ENCODE measurements at regions not wholly inside any gene's neighbourhood (a gene's known extent, or its start where the extent isn't known, plus 50 kb on each side); places are given as distances from the start of the nearest gene placed in this dataset.

- intact Hi-C loops (cut with micrococcal nuclease; ENCODE audit: unreplicated experiment) = no loop called here
- no TSS peak for BruUV-seq (replicated peaks)
- Histone ChIP-seq H3K36me3 (ENCODE audit: insufficient read depth, low read length) (no peaks in the 10 kb centered on the region), H3K4me3 (ENCODE audit: low read depth, low read length, poor library complexity, severe bottlenecking) (no peak overlapping the region), H3K79me2 (ENCODE audit: insufficient read depth, low read depth, low read length) (no peaks in the 10 kb centered on the region), H2AFZ (ENCODE audit: low read length) (no peak overlapping the region), H3K4me1 (ENCODE audit: insufficient read depth, low read length, poor library complexity, severe bottlenecking) (no peaks in the 10 kb centered on the region), H3K9me2 (ENCODE audit: insufficient read depth, low read length) (no peaks in the 10 kb centered on the region), H3K9me3 (ENCODE audit: low read length) (no peaks in the 10 kb centered on the region), H3K27ac (ENCODE audit: low read depth, low read length, poor library complexity, severe bottlenecking) (no peak overlapping the region), H3K4me2 (ENCODE audit: low read length) (no peak overlapping the region), H4K20me1 (ENCODE audit: insufficient read depth, low read length) (no peaks in the 10 kb centered on the region)
- POLR2A ChIA-PET = interaction anchor here (1.1 kb wide), 1 partner anchor 27 kb away, joined by 3 read pairs; no protein-coding TSS in a partner anchor
- no peak for DNase-seq (ENCODE audit: low spot score)
- CTCF ChIA-PET (ENCODE audit: unreplicated experiment) = no interaction called here
- TF ChIP-seq CTCF (conservative IDR thresholded peaks at IDR 0.05; ENCODE audit: low read length) = no peak
- TF ChIP-seq EZH2phosphoT487 (IDR thresholded peaks at IDR 0.05; ENCODE audit: borderline replicate concordance, low read depth, low read length) = no peak
Measured at GRCh38 chrY:16841534-16841933, 1038.5 kb downstream of the CDY2B start.

- TF ChIP-seq EZH2phosphoT487 (IDR thresholded peaks at IDR 0.05; ENCODE audit: borderline replicate concordance, low read depth, low read length) (no peak), CTCF (conservative IDR thresholded peaks at IDR 0.05; ENCODE audit: low read length) (no peak)
- H2AFZ ChIP-seq (ENCODE audit: low read length) = no peak overlapping the region
- intact Hi-C loops (cut with micrococcal nuclease; ENCODE audit: unreplicated experiment) = no loop called here
- CTCF ChIA-PET (ENCODE audit: unreplicated experiment) = no interaction called here
- H3K9me3 ChIP-seq (ENCODE audit: low read length) = no peaks in the 10 kb centered on the region
- POLR2A ChIA-PET = no interaction called here
- H4K20me1 ChIP-seq (ENCODE audit: insufficient read depth, low read length) = no peaks in the 10 kb centered on the region
- H3K4me1 ChIP-seq (ENCODE audit: insufficient read depth, low read length, poor library complexity, severe bottlenecking) = no peaks in the 10 kb centered on the region
- H3K4me3 ChIP-seq (ENCODE audit: low read depth, low read length, poor library complexity, severe bottlenecking) = no peak overlapping the region
- H3K36me3 ChIP-seq (ENCODE audit: insufficient read depth, low read length) = no peaks in the 10 kb centered on the region
- no peak overlapping the region for H3K27ac ChIP-seq (ENCODE audit: low read depth, low read length, poor library complexity, severe bottlenecking)
- no peak overlapping the region for H3K4me2 ChIP-seq (ENCODE audit: low read length)
- H3K79me2 ChIP-seq (ENCODE audit: insufficient read depth, low read depth, low read length) = no peaks in the 10 kb centered on the region
- no peaks in the 10 kb centered on the region for H3K9me2 ChIP-seq (ENCODE audit: insufficient read depth, low read length)
- no peak for DNase-seq (ENCODE audit: low spot score)
- no TSS peak for BruUV-seq (replicated peaks)
Measured at GRCh38 chrY:16835206-16835605, 1044.8 kb downstream of the CDY2B start.

- no peak for DNase-seq (ENCODE audit: low spot score)
- Histone ChIP-seq H3K9me3 (ENCODE audit: low read length) (no peaks in the 10 kb centered on the region), H4K20me1 (ENCODE audit: insufficient read depth, low read length) (no peaks in the 10 kb centered on the region), H3K79me2 (ENCODE audit: insufficient read depth, low read depth, low read length) (no peaks in the 10 kb centered on the region), H3K27ac (ENCODE audit: low read depth, low read length, poor library complexity, severe bottlenecking) (no peak overlapping the region), H2AFZ (ENCODE audit: low read length) (no peak overlapping the region), H3K36me3 (ENCODE audit: insufficient read depth, low read length) (no peaks in the 10 kb centered on the region), H3K4me1 (ENCODE audit: insufficient read depth, low read length, poor library complexity, severe bottlenecking) (no peaks in the 10 kb centered on the region), H3K9me2 (ENCODE audit: insufficient read depth, low read length) (no peaks in the 10 kb centered on the region), H3K4me2 (ENCODE audit: low read length) (no peak overlapping the region), H3K4me3 (ENCODE audit: low read depth, low read length, poor library complexity, severe bottlenecking) (no peak overlapping the region)
- CTCF ChIA-PET (ENCODE audit: unreplicated experiment) = no interaction called here
- POLR2A ChIA-PET = no interaction called here
- BruUV-seq (replicated peaks) = no TSS peak
- intact Hi-C loops (cut with micrococcal nuclease; ENCODE audit: unreplicated experiment) = no loop called here
- TF ChIP-seq CTCF (conservative IDR thresholded peaks at IDR 0.05; ENCODE audit: low read length) = no peak
- no peak for TF ChIP-seq EZH2phosphoT487 (IDR thresholded peaks at IDR 0.05; ENCODE audit: borderline replicate concordance, low read depth, low read length)
Measured at GRCh38 chrY:16834696-16835095, 1045.3 kb downstream of the CDY2B start.
